GM23338 (cell line): ENCODE measurements at regions not wholly inside any gene's neighbourhood (a gene's known extent, or its start where the extent isn't known, plus 50 kb on each side); places are given as distances from the start of the nearest gene placed in this dataset.
"Not testable (repeated sequence)": the region's sequence is repeated elsewhere in the genome, so short reads cannot be mapped to it uniquely, and the experiment has no call there.

Source experiments
- CREB1 ChIP-seq: fragments of 250-450 bp; sonication (Bioruptor Pico); IDR thresholded peaks from 2 replicates; pipeline ENCODE4 v1.5.0; 2020; ENCODE audit warnings: low read depth, mild to moderate bottlenecking, moderate library complexity
- EZH2 ChIP-seq: fragments of 200-600 bp; sonication (generic); IDR thresholded peaks from one replicate; pipeline ENCODE4 v1.8.0; 2017; ENCODE audit warnings: antibody characterized with exemption, mild to moderate bottlenecking, low read depth; ENCODE audit not compliant: unreplicated experiment
- EZH2phosphoT487 ChIP-seq: fragments of 200-600 bp; sonication (generic); IDR thresholded peaks from one replicate; pipeline ENCODE4 v1.8.1; 2018; ENCODE audit warnings: antibody characterized with exemption; ENCODE audit not compliant: unreplicated experiment
- JUNB ChIP-seq: IDR thresholded peaks from one replicate; pipeline ENCODE4 v1.6.1; 2016; ENCODE audit warnings: antibody characterized with exemption; ENCODE audit not compliant: unreplicated experiment
- NANOG ChIP-seq: IDR thresholded peaks from 2 replicates; pipeline ENCODE4 v1.6.1; 2016; ENCODE audit warnings: antibody characterized with exemption, borderline replicate concordance
- POLR2AphosphoS5 ChIP-seq: IDR thresholded peaks from 2 replicates; pipeline ENCODE4 v1.6.1; 2016; ENCODE audit warnings: antibody characterized with exemption, low read depth
- STAT1 ChIP-seq: IDR thresholded peaks from one replicate; pipeline ENCODE4 v1.6.1; 2016; ENCODE audit warnings: antibody characterized with exemption; ENCODE audit not compliant: unreplicated experiment
- TF ChIP-seq, protein P1 (sequence below), 2 experiments: fragments of 200-600 bp in 1 of 2; sonication (generic) in 1 of 2; conservative IDR thresholded peaks; 2 replicates each; pipeline versions ENCODE4 v1.5.1 to v1.6.1; 2016 to 2017; ENCODE audit warnings: antibody characterized with exemption in 2 of 2, low read depth in 2 of 2, mild to moderate bottlenecking in 2 of 2, moderate library complexity in 1 of 2
- TF ChIP-seq, protein P2 (sequence below): IDR thresholded peaks from one replicate; pipeline ENCODE4 v1.6.1; 2018; ENCODE audit warnings: antibody characterized with exemption; ENCODE audit not compliant: unreplicated experiment
- TF ChIP-seq, protein P3 (sequence below): fragments of 250-450 bp; sonication (Bioruptor Pico); IDR thresholded peaks from 2 replicates; pipeline ENCODE4 v1.5.0; 2020; ENCODE audit warnings: mild to moderate bottlenecking, moderate library complexity
- TF ChIP-seq, protein P4 (sequence below): IDR thresholded peaks from 2 replicates; pipeline ENCODE4 v1.6.1; 2016; ENCODE audit warnings: antibody characterized with exemption

DNA sequence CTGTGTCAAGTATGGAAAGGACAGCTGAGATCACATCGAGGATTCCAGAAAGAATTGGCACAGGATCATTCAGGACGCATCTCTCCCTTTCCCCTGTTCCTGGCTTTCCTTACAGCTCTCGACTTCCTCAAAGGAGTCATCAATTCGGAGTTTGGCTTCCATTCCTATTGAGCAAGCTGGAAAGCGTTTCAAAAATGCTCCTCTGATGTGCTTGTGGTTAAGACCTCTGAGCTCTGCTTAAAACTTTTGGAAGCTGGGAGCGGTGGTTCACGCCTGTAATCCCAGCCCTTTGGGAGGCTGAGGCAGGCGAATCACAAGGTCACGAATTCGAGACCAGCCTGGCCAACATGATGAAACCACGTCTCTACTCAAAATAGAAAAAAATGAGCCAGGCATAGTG is 136.9 kb upstream of the OSBPL11 start:
- TF ChIP-seq, protein P1, sequence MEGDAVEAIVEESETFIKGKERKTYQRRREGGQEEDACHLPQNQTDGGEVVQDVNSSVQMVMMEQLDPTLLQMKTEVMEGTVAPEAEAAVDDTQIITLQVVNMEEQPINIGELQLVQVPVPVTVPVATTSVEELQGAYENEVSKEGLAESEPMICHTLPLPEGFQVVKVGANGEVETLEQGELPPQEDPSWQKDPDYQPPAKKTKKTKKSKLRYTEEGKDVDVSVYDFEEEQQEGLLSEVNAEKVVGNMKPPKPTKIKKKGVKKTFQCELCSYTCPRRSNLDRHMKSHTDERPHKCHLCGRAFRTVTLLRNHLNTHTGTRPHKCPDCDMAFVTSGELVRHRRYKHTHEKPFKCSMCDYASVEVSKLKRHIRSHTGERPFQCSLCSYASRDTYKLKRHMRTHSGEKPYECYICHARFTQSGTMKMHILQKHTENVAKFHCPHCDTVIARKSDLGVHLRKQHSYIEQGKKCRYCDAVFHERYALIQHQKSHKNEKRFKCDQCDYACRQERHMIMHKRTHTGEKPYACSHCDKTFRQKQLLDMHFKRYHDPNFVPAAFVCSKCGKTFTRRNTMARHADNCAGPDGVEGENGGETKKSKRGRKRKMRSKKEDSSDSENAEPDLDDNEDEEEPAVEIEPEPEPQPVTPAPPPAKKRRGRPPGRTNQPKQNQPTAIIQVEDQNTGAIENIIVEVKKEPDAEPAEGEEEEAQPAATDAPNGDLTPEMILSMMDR (conservative IDR thresholded peaks at IDR 0.05; ENCODE audit: low read depth in 2 of 2): not testable (repeated sequence)
- not testable (repeated sequence) for TF ChIP-seq POLR2AphosphoS5; EZH2; STAT1; EZH2phosphoT487; CREB1 (CRISPR knock-in tag); JUNB; NANOG
- TF ChIP-seq, protein P2, sequence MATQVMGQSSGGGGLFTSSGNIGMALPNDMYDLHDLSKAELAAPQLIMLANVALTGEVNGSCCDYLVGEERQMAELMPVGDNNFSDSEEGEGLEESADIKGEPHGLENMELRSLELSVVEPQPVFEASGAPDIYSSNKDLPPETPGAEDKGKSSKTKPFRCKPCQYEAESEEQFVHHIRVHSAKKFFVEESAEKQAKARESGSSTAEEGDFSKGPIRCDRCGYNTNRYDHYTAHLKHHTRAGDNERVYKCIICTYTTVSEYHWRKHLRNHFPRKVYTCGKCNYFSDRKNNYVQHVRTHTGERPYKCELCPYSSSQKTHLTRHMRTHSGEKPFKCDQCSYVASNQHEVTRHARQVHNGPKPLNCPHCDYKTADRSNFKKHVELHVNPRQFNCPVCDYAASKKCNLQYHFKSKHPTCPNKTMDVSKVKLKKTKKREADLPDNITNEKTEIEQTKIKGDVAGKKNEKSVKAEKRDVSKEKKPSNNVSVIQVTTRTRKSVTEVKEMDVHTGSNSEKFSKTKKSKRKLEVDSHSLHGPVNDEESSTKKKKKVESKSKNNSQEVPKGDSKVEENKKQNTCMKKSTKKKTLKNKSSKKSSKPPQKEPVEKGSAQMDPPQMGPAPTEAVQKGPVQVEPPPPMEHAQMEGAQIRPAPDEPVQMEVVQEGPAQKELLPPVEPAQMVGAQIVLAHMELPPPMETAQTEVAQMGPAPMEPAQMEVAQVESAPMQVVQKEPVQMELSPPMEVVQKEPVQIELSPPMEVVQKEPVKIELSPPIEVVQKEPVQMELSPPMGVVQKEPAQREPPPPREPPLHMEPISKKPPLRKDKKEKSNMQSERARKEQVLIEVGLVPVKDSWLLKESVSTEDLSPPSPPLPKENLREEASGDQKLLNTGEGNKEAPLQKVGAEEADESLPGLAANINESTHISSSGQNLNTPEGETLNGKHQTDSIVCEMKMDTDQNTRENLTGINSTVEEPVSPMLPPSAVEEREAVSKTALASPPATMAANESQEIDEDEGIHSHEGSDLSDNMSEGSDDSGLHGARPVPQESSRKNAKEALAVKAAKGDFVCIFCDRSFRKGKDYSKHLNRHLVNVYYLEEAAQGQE: not testable (repeated sequence)
- TF ChIP-seq, protein P3, sequence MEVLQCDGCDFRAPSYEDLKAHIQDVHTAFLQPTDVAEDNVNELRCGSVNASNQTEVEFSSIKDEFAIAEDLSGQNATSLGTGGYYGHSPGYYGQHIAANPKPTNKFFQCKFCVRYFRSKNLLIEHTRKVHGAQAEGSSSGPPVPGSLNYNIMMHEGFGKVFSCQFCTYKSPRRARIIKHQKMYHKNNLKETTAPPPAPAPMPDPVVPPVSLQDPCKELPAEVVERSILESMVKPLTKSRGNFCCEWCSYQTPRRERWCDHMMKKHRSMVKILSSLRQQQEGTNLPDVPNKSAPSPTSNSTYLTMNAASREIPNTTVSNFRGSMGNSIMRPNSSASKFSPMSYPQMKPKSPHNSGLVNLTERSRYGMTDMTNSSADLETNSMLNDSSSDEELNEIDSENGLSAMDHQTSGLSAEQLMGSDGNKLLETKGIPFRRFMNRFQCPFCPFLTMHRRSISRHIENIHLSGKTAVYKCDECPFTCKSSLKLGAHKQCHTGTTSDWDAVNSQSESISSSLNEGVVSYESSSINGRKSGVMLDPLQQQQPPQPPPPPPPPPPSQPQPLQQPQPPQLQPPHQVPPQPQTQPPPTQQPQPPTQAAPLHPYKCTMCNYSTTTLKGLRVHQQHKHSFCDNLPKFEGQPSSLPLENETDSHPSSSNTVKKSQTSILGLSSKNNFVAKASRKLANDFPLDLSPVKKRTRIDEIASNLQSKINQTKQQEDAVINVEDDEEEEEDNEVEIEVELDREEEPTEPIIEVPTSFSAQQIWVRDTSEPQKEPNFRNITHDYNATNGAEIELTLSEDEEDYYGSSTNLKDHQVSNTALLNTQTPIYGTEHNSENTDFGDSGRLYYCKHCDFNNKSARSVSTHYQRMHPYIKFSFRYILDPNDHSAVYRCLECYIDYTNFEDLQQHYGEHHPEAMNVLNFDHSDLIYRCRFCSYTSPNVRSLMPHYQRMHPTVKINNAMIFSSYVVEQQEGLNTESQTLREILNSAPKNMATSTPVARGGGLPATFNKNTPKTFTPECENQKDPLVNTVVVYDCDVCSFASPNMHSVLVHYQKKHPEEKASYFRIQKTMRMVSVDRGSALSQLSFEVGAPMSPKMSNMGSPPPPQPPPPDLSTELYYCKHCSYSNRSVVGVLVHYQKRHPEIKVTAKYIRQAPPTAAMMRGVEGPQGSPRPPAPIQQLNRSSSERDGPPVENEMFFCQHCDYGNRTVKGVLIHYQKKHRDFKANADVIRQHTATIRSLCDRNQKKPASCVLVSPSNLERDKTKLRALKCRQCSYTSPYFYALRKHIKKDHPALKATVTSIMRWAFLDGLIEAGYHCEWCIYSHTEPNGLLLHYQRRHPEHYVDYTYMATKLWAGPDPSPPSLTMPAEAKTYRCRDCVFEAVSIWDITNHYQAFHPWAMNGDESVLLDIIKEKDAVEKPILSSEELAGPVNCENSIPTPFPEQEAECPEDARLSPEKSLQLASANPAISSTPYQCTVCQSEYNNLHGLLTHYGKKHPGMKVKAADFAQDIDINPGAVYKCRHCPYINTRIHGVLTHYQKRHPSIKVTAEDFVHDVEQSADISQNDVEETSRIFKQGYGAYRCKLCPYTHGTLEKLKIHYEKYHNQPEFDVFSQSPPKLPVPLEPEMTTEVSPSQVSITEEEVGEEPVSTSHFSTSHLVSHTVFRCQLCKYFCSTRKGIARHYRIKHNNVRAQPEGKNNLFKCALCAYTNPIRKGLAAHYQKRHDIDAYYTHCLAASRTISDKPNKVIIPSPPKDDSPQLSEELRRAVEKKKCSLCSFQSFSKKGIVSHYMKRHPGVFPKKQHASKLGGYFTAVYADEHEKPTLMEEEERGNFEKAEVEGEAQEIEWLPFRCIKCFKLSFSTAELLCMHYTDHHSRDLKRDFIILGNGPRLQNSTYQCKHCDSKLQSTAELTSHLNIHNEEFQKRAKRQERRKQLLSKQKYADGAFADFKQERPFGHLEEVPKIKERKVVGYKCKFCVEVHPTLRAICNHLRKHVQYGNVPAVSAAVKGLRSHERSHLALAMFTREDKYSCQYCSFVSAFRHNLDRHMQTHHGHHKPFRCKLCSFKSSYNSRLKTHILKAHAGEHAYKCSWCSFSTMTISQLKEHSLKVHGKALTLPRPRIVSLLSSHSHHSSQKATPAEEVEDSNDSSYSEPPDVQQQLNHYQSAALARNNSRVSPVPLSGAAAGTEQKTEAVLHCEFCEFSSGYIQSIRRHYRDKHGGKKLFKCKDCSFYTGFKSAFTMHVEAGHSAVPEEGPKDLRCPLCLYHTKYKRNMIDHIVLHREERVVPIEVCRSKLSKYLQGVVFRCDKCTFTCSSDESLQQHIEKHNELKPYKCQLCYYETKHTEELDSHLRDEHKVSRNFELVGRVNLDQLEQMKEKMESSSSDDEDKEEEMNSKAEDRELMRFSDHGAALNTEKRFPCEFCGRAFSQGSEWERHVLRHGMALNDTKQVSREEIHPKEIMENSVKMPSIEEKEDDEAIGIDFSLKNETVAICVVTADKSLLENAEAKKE (CRISPR knock-in tag): not testable (repeated sequence)
- TF ChIP-seq, protein P4, sequence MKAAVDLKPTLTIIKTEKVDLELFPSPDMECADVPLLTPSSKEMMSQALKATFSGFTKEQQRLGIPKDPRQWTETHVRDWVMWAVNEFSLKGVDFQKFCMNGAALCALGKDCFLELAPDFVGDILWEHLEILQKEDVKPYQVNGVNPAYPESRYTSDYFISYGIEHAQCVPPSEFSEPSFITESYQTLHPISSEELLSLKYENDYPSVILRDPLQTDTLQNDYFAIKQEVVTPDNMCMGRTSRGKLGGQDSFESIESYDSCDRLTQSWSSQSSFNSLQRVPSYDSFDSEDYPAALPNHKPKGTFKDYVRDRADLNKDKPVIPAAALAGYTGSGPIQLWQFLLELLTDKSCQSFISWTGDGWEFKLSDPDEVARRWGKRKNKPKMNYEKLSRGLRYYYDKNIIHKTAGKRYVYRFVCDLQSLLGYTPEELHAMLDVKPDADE: not testable (repeated sequence)
